Osteoblast (primary cell): ENCODE measurements at regions not wholly inside any gene's neighbourhood (a gene's known extent, or its start where the extent isn't known, plus 50 kb on each side); places are given as distances from the start of the nearest gene placed in this dataset.

Experiments
- DNase-seq: peaks from one replicate; pipeline ENCODE4 v3.0.0; 2011; ENCODE audit warnings: low spot score, mixed read lengths; ENCODE audit not compliant: insufficient read length; ENCODE audit errors: missing footprints
- H2AFZ ChIP-seq: 2 replicates; pipeline ENCODE4 v1.6.0; 2011; ENCODE audit warnings: mild to moderate bottlenecking, low read length
- H3K27ac ChIP-seq: 2 replicates; pipeline ENCODE4 v1.5.1; 2011; ENCODE audit warnings: mild to moderate bottlenecking, low read depth, low read length, moderate library complexity
- H3K27me3 ChIP-seq: 2 replicates; pipeline ENCODE4 v1.6.0; 2012; ENCODE audit warnings: mild to moderate bottlenecking, control low read depth, inconsistent platforms, low read length, moderate library complexity; ENCODE audit not compliant: insufficient read depth
- H3K36me3 ChIP-seq: 2 replicates; pipeline ENCODE4 v1.5.1; 2011; ENCODE audit warnings: mild to moderate bottlenecking, low read length, control low read depth, moderate library complexity; ENCODE audit not compliant: insufficient read depth
- H3K4me1 ChIP-seq: 2 replicates; pipeline ENCODE4 v1.5.1; 2011; ENCODE audit warnings: mild to moderate bottlenecking, low read length, control low read depth, moderate library complexity; ENCODE audit not compliant: insufficient read depth
- H3K4me2 ChIP-seq: 2 replicates; pipeline ENCODE4 v1.6.0; 2011; ENCODE audit warnings: mild to moderate bottlenecking, low read length; ENCODE audit not compliant: insufficient read depth
- H3K4me3 ChIP-seq: fragments of 200-600 bp; sonication (generic); 3 replicates; pipeline ENCODE4 v1.5.1; 2012; ENCODE audit warnings: mild to moderate bottlenecking, low read length, inconsistent platforms; ENCODE audit not compliant: insufficient read depth
- H3K79me2 ChIP-seq: 2 replicates; pipeline ENCODE4 v1.6.0; 2012; ENCODE audit warnings: mild to moderate bottlenecking, low read length, control low read depth, inconsistent platforms; ENCODE audit not compliant: insufficient read depth
- H3K9me3 ChIP-seq: 2 replicates; pipeline ENCODE4 v1.5.1; 2011; ENCODE audit warnings: low read depth, low read length, control low read depth
- H4K20me1 ChIP-seq: 2 replicates; pipeline ENCODE4 v1.6.0; 2012; ENCODE audit warnings: mild to moderate bottlenecking, low read length, control low read depth; ENCODE audit not compliant: insufficient read depth
- TF ChIP-seq, protein P1 (sequence below): IDR thresholded peaks from 2 replicates; pipeline ENCODE4 v1.5.1; 2011; ENCODE audit warnings: mild to moderate bottlenecking, low read depth, low read length, moderate library complexity; ENCODE audit errors: extremely low read depth

DNA sequence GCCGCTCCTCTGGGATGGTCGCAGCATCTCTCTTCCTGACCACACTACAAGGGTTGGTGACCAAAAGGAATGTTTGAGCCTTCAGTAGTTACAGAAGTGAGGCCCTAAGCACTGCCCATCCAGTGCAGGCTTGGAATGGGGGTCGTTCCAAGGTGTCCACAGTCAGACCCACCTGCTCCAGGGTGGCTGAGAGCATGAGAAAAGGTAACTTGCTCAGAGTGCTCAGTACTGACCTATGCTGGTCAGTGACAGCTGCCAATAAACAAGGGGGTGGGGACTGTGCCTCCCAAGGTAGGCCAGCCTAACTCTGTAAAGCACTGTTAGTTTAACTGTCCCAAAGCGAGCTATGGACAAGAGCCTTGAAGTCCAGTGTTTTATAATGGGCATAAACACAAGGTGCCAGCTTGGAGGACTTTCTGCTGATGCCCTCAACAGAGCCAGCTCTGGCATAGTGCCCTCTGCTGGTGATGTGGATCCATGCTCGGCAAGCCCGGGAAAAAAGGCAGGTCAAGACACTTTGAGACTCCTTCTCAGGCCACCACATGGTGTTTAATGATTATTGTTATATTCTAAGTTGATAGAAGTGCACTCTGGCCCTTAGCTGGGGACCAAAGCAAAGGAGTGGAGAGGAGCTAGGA, 78.1 kb upstream of the DNAH14 start:
- H3K9me3 ChIP-seq: no peaks in the 10 kb centered on the region

DNA sequence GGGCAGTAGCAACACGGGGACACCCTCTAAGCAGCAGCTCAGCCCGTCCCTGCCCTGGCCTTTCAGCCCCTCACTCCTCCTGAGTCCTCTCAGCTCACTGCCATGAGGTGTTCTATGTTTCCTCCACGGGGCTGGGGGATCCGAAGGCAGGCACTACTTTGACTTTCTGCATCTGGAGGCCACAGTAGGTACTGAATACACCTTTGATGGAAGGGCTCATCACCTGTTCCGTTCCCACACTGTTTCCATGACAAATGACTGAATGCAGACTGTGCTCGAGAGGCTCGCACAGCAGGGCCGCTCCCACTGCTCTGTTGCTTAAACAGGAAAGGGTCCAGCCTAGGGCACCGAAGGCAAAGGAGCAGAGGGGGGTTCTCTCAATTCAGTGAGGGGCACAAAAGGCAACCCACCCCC, 77.6 kb upstream of the DNAH14 start:
- H3K36me3 ChIP-seq: no peaks in the 10 kb centered on the region
- TF ChIP-seq, protein P1, sequence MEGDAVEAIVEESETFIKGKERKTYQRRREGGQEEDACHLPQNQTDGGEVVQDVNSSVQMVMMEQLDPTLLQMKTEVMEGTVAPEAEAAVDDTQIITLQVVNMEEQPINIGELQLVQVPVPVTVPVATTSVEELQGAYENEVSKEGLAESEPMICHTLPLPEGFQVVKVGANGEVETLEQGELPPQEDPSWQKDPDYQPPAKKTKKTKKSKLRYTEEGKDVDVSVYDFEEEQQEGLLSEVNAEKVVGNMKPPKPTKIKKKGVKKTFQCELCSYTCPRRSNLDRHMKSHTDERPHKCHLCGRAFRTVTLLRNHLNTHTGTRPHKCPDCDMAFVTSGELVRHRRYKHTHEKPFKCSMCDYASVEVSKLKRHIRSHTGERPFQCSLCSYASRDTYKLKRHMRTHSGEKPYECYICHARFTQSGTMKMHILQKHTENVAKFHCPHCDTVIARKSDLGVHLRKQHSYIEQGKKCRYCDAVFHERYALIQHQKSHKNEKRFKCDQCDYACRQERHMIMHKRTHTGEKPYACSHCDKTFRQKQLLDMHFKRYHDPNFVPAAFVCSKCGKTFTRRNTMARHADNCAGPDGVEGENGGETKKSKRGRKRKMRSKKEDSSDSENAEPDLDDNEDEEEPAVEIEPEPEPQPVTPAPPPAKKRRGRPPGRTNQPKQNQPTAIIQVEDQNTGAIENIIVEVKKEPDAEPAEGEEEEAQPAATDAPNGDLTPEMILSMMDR: no peak
- no peaks in the 10 kb centered on the region for H4K20me1 ChIP-seq
- H2AFZ ChIP-seq: peak overlapping the region; percentile 24
- H3K27ac ChIP-seq: no peak overlapping the region
- H3K9me3 ChIP-seq: no peaks in the 10 kb centered on the region
- H3K27me3 ChIP-seq: peaks cover 4% of the 10 kb centered on the region
- no peak overlapping the region for H3K4me2 ChIP-seq
- no peak for DNase-seq
- H3K4me3 ChIP-seq: no peak overlapping the region
- H3K4me1 ChIP-seq: no peaks in the 10 kb centered on the region
- no peaks in the 10 kb centered on the region for H3K79me2 ChIP-seq

More for the DNA sequence above, 78.1 kb upstream of the DNAH14 start:
- no peaks in the 10 kb centered on the region for H3K36me3 ChIP-seq
- H3K4me1 ChIP-seq: no peaks in the 10 kb centered on the region
- peak overlapping the region; percentile 24 for H2AFZ ChIP-seq
- DNase-seq: peak; percentile 75
- H4K20me1 ChIP-seq: no peaks in the 10 kb centered on the region
- H3K79me2 ChIP-seq: no peaks in the 10 kb centered on the region
- TF ChIP-seq, protein P1: peak; percentile 93
- H3K4me2 ChIP-seq: no peak overlapping the region
- no peak overlapping the region for H3K4me3 ChIP-seq
- H3K27ac ChIP-seq: no peak overlapping the region
- peaks cover 4% of the 10 kb centered on the region for H3K27me3 ChIP-seq

DNA sequence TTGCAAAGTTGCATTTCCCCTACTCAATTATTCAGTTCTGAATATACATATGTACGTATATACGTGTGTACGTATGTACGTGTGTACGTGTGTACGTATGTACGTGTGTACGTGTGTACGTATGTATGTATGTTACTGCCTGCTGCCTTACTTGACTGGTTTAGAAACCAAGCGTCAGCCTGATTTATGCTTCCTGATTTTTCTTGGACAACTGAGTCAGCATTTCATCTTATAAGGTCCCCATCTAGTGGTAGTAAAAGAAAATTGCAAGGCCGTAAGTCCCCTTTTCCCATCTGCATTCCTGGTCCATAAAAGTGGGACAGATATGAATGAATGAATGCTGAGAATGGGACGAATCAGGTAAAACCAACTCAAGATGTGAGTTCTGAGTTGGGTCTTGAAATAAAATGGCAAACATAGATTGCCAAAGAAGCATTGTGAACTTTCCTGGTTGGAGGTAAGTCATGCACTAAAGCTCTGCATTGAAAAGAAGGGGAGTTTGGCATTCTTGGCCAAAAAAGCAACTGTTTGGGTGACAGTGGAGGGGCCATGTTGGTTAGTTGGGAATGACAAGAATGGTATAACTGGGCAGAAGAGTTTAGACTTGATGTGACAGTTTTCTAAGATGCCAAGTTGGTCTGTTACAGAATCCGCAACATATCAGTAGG, 76.4 kb upstream of the DNAH14 start:
- Histone ChIP-seq H2AFZ (no peak overlapping the region), H3K27me3 (peaks cover 4% of the 10 kb centered on the region)
- peak; percentile 74 for DNase-seq

DNA sequence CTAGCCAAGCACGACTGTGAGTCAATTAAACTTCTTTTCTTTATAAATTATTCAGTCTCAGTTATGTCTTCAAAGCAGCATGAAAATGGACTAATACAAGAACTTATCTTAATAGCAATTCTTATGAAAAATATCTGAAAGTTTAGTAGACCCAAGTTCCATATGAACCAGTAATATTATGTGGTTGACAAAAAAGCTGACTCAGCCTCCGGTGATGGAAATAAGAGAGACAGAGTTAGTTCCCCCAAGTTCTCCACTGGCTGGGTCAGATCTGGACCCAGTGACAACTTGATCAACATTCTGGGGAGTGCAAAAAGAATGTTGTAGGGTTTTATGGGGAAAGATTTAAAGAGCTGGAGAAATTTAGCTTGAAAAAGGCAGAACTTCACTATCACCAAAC, 72.5 kb upstream of the DNAH14 start:
- no peaks in the 10 kb centered on the region for H3K9me3 ChIP-seq
- TF ChIP-seq, protein P1: no peak
- H2AFZ ChIP-seq: no peak overlapping the region
- H3K79me2 ChIP-seq: no peaks in the 10 kb centered on the region
- no peaks in the 10 kb centered on the region for H3K36me3 ChIP-seq
- H4K20me1 ChIP-seq: no peaks in the 10 kb centered on the region
- no peak overlapping the region for H3K4me2 ChIP-seq
- H3K27me3 ChIP-seq: peaks cover 7% of the 10 kb centered on the region
- no peak overlapping the region for H3K4me3 ChIP-seq
- H3K27ac ChIP-seq: no peak overlapping the region
- H3K4me1 ChIP-seq: no peaks in the 10 kb centered on the region
- DNase-seq: no peak

More for the DNA sequence above, 76.4 kb upstream of the DNAH14 start:
- no peaks in the 10 kb centered on the region for H3K9me3 ChIP-seq
- H3K4me3 ChIP-seq: no peak overlapping the region
- H3K27ac ChIP-seq: no peak overlapping the region
- H3K4me2 ChIP-seq: no peak overlapping the region
- no peaks in the 10 kb centered on the region for H3K4me1 ChIP-seq
- no peaks in the 10 kb centered on the region for H3K36me3 ChIP-seq
- H3K79me2 ChIP-seq: no peaks in the 10 kb centered on the region
- no peaks in the 10 kb centered on the region for H4K20me1 ChIP-seq
- TF ChIP-seq, protein P1: peak; percentile 77
